CD8-positive, alpha-beta memory T cell (primary cell): ENCODE measurements at regions not wholly inside any gene's neighbourhood (a gene's known extent, or its start where the extent isn't known, plus 50 kb on each side); places are given as distances from the start of the nearest gene placed in this dataset.

Source experiments
- CTCF ChIA-PET: fragments of 350-600 bp; sonication (Branson Sonifier 250); formaldehyde crosslinking; loops from one replicate; lab custom pipeline; 2021; ENCODE audit warnings: antibody characterized with exemption; lab: Charles Lee
- POLR2A ChIA-PET: fragments of 350-600 bp; sonication (Branson Sonifier 250); formaldehyde crosslinking; loops from one replicate; lab custom pipeline; 2021; ENCODE audit warnings: antibody characterized with exemption; lab: Charles Lee
- DNase-seq, 5 donors: peaks; one replicate each; pipeline versions ENCODE4 v3.0.0 to v3.0.0-alpha.2; 2020 to 2022; ENCODE audit warnings: mixed read lengths in 1 of 5
- H3K27ac ChIP-seq: one replicate; pipeline ENCODE4 v1.7.0; 2013; ENCODE audit warnings: low read depth, mild to moderate bottlenecking, low read length, moderate library complexity
- H3K27me3 ChIP-seq: 2 replicates; pipeline ENCODE4 v1.7.0; 2013; ENCODE audit warnings: low read length, mild to moderate bottlenecking; ENCODE audit not compliant: insufficient read depth, poor library complexity, severe bottlenecking
- H3K36me3 ChIP-seq: 2 replicates; pipeline ENCODE4 v1.7.0; 2013; ENCODE audit warnings: mild to moderate bottlenecking, low read length, moderate library complexity; ENCODE audit not compliant: insufficient read depth
- H3K4me1 ChIP-seq: 2 replicates; pipeline ENCODE4 v1.7.0; 2013; ENCODE audit warnings: mild to moderate bottlenecking, low read length, moderate library complexity; ENCODE audit not compliant: insufficient read depth
- H3K4me3 ChIP-seq: 2 replicates; pipeline ENCODE4 v1.7.0; 2013; ENCODE audit warnings: mild to moderate bottlenecking, low read length
- H3K9me3 ChIP-seq: 2 replicates; pipeline ENCODE4 v1.7.0; 2013; ENCODE audit warnings: mild to moderate bottlenecking, low read length
- H3K27ac Mint-ChIP-seq, 8 donors: one replicate each; pipeline ENCODE4 v1.8.0; 2020 to 2021; ENCODE audit warnings: mixed read lengths in 8 of 8, mild to moderate bottlenecking in 6 of 8, inconsistent platforms in 3 of 8, moderate library complexity in 3 of 8
- H3K27me3 Mint-ChIP-seq, 2 donors: one replicate each; pipeline ENCODE4 v1.8.0; 2020 to 2021; ENCODE audit warnings: mixed read lengths in 2 of 2, mild to moderate bottlenecking in 1 of 2, moderate library complexity in 1 of 2
- H3K36me3 Mint-ChIP-seq, 3 donors: one replicate each; pipeline ENCODE4 v1.8.0; 2020 to 2021; ENCODE audit warnings: mixed read lengths in 3 of 3, inconsistent platforms in 1 of 3, mild to moderate bottlenecking in 1 of 3
- H3K4me1 Mint-ChIP-seq, 3 donors: one replicate each; pipeline ENCODE4 v1.8.0; 2020 to 2021; ENCODE audit warnings: mixed read lengths in 3 of 3, inconsistent platforms in 1 of 3, mild to moderate bottlenecking in 1 of 3
- H3K4me3 Mint-ChIP-seq, 7 donors: one replicate each; pipeline ENCODE4 v1.8.0; 2020 to 2021; ENCODE audit warnings: mixed read lengths in 7 of 7, mild to moderate bottlenecking in 6 of 7, moderate library complexity in 4 of 7, inconsistent platforms in 2 of 7
- H3K9me3 Mint-ChIP-seq, 5 donors: one replicate each; pipeline ENCODE4 v1.8.0; 2020 to 2022; ENCODE audit warnings: mixed read lengths in 5 of 5, mild to moderate bottlenecking in 3 of 5, moderate library complexity in 2 of 5, inconsistent platforms in 1 of 5

GRCh38 chr3:18650731-18651130 lies 225.6 kb upstream of the SATB1 start:
- Mint-ChIP-seq H3K9me3 (no peaks in the 10 kb centered on the region), H3K4me3 (no peak overlapping the region), H3K27me3 (peaks cover 0 to 2% of the 10 kb centered on the region in 2 donors), H3K4me1 (peaks cover 7 to 17% (median 11%) of the 10 kb centered on the region in 3 donors), H3K36me3 (peaks cover 0 to 6% (median 2%) of the 10 kb centered on the region in 3 donors), H3K27ac (peak overlapping the region in 1 of 8 donors; percentile 53)
- Histone ChIP-seq H3K4me1 (peaks cover 8% of the 10 kb centered on the region), H3K4me3 (no peak overlapping the region), H3K36me3 (no peaks in the 10 kb centered on the region), H3K27me3 (no peaks in the 10 kb centered on the region), H3K9me3 (no peaks in the 10 kb centered on the region), H3K27ac (no peak overlapping the region)
- POLR2A ChIA-PET, result no interaction called here
- no peak for DNase-seq
- CTCF ChIA-PET, result no interaction called here

- CTCF ChIA-PET, result interaction anchor here (0.7 to 0.8 kb wide), 2 partner anchors 70 to 108 kb away, joined by 3 to 4 read pairs; no protein-coding TSS in a partner anchor
- H3K4me1 Mint-ChIP-seq, result peaks cover 10 to 20% (median 15%) of the 10 kb centered on the region in 3 donors
- H3K9me3 ChIP-seq, result no peaks in the 10 kb centered on the region
These were observed 224.7 kb upstream of the SATB1 start for GRCh38 chr3:18649666-18650363.

GRCh38 chr3:18648868-18649462 lies 223.8 kb upstream of the SATB1 start:
- Mint-ChIP-seq H3K9me3 (no peaks in the 10 kb centered on the region), H3K27me3 (peaks cover 0 to 2% of the 10 kb centered on the region in 2 donors), H3K4me3 (no peak overlapping the region), H3K36me3 (peaks cover 0 to 15% (median 2%) of the 10 kb centered on the region in 3 donors), H3K27ac (no peak overlapping the region), H3K4me1 (peaks cover 17 to 28% (median 23%) of the 10 kb centered on the region in 3 donors)
- no peaks in the 10 kb centered on the region for H3K27me3 ChIP-seq
- H3K4me3 ChIP-seq, result no peak overlapping the region
- ChIA-PET POLR2A (no interaction called here), CTCF (interaction anchor here (0.7 to 0.8 kb wide), 2 partner anchors 71 to 109 kb away, joined by 3 to 4 read pairs; no protein-coding TSS in a partner anchor)
- H3K4me1 ChIP-seq, result peaks cover 15% of the 10 kb centered on the region
- no peaks in the 10 kb centered on the region for H3K36me3 ChIP-seq
- no peak for DNase-seq
- no peak overlapping the region for H3K27ac ChIP-seq
- no peaks in the 10 kb centered on the region for H3K9me3 ChIP-seq

More at GRCh38 chr3:18649666-18650363, 224.7 kb upstream of the SATB1 start:
- DNase-seq, result peak in 1 of 5 donors; percentile 3
- Histone ChIP-seq H3K4me1 (peaks cover 8% of the 10 kb centered on the region), H3K4me3 (no peak overlapping the region), H3K36me3 (no peaks in the 10 kb centered on the region), H3K27me3 (no peaks in the 10 kb centered on the region), H3K27ac (no peak overlapping the region)
- Mint-ChIP-seq H3K27me3 (peaks cover 0 to 2% of the 10 kb centered on the region in 2 donors), H3K36me3 (peaks cover 0 to 11% (median 2%) of the 10 kb centered on the region in 3 donors), H3K27ac (peak overlapping the region in 6 of 8 donors; percentile 2 to 77 (median 36)), H3K4me3 (peak overlapping the region in 1 of 7 donors; percentile 25), H3K9me3 (no peaks in the 10 kb centered on the region)
- POLR2A ChIA-PET, result no interaction called here

- Mint-ChIP-seq H3K4me1 (peaks cover 25 to 36% (median 32%) of the 10 kb centered on the region in 3 donors), H3K27me3 (peaks cover 0 to 2% of the 10 kb centered on the region in 2 donors), H3K36me3 (peaks cover 0 to 15% (median 2%) of the 10 kb centered on the region in 3 donors), H3K4me3 (no peak overlapping the region), H3K9me3 (no peaks in the 10 kb centered on the region), H3K27ac (no peak overlapping the region)
- no peak for DNase-seq
- Histone ChIP-seq H3K9me3 (no peaks in the 10 kb centered on the region), H3K27me3 (no peaks in the 10 kb centered on the region), H3K27ac (no peak overlapping the region), H3K4me1 (peaks cover 23% of the 10 kb centered on the region), H3K4me3 (no peak overlapping the region), H3K36me3 (no peaks in the 10 kb centered on the region)
- ChIA-PET CTCF (no interaction called here), POLR2A (no interaction called here)
These were observed 223.0 kb upstream of the SATB1 start for GRCh38 chr3:18648159-18648558.

- CTCF ChIA-PET, result no interaction called here
- Histone ChIP-seq H3K9me3 (no peaks in the 10 kb centered on the region), H3K4me1 (peaks cover 29% of the 10 kb centered on the region), H3K27ac (no peak overlapping the region), H3K4me3 (no peak overlapping the region), H3K27me3 (no peaks in the 10 kb centered on the region), H3K36me3 (no peaks in the 10 kb centered on the region)
- H3K4me1 Mint-ChIP-seq, result peaks cover 37 to 53% (median 52%) of the 10 kb centered on the region in 3 donors
- peaks cover 0 to 2% of the 10 kb centered on the region in 2 donors for H3K27me3 Mint-ChIP-seq
- H3K36me3 Mint-ChIP-seq, result peaks cover 0 to 26% (median 2%) of the 10 kb centered on the region in 3 donors
- H3K4me3 Mint-ChIP-seq, result no peak overlapping the region
- no peak for DNase-seq
- peak overlapping the region in 1 of 8 donors; percentile 13 for H3K27ac Mint-ChIP-seq
- POLR2A ChIA-PET, result no interaction called here
- peaks cover 0 to 6% (median 0%) of the 10 kb centered on the region in 5 donors for H3K9me3 Mint-ChIP-seq
These were observed 220.5 kb upstream of the SATB1 start for GRCh38 chr3:18645619-18646018.

- Mint-ChIP-seq H3K9me3 (peaks cover 0 to 6% (median 0%) of the 10 kb centered on the region in 5 donors), H3K4me3 (peak overlapping the region in 5 of 7 donors; percentile 11 to 71 (median 40)), H3K36me3 (peaks cover 0 to 31% (median 1%) of the 10 kb centered on the region in 3 donors), H3K27me3 (no peaks in the 10 kb centered on the region), H3K4me1 (peaks cover 31 to 47% (median 41%) of the 10 kb centered on the region in 3 donors), H3K27ac (peak overlapping the region in 6 of 8 donors; percentile 17 to 84 (median 66))
- ChIA-PET POLR2A (no interaction called here), CTCF (interaction anchor here (1.6 kb wide), 1 partner anchor 84 kb away, joined by 3 read pairs; no protein-coding TSS in a partner anchor)
- H3K4me1 ChIP-seq, result peaks cover 21% of the 10 kb centered on the region
- no peak for DNase-seq
- H3K4me3 ChIP-seq, result no peak overlapping the region
- no peaks in the 10 kb centered on the region for H3K36me3 ChIP-seq
- no peaks in the 10 kb centered on the region for H3K27me3 ChIP-seq
- H3K27ac ChIP-seq, result no peak overlapping the region
- H3K9me3 ChIP-seq, result no peaks in the 10 kb centered on the region
These were observed 218.1 kb upstream of the SATB1 start for GRCh38 chr3:18643281-18643680.

GRCh38 chr3:18641916-18642315 lies 216.8 kb upstream of the SATB1 start:
- peaks cover 0 to 32% (median 4%) of the 10 kb centered on the region in 3 donors for H3K36me3 Mint-ChIP-seq
- H3K4me1 Mint-ChIP-seq, result peaks cover 31 to 47% (median 41%) of the 10 kb centered on the region in 3 donors
- H3K4me1 ChIP-seq, result peaks cover 21% of the 10 kb centered on the region
- no peak overlapping the region for H3K4me3 Mint-ChIP-seq
- H3K4me3 ChIP-seq, result no peak overlapping the region
- peaks cover 0 to 7% (median 0%) of the 10 kb centered on the region in 5 donors for H3K9me3 Mint-ChIP-seq
- H3K27me3 ChIP-seq, result no peaks in the 10 kb centered on the region
- ChIA-PET POLR2A (no interaction called here), CTCF (interaction anchor here (1.6 kb wide), 1 partner anchor 83 kb away, joined by 3 read pairs; no protein-coding TSS in a partner anchor)
- no peak overlapping the region for H3K27ac ChIP-seq
- H3K9me3 ChIP-seq, result no peaks in the 10 kb centered on the region
- no peaks in the 10 kb centered on the region for H3K27me3 Mint-ChIP-seq
- no peaks in the 10 kb centered on the region for H3K36me3 ChIP-seq
- peak overlapping the region in 2 of 8 donors; percentile 26 to 55 for H3K27ac Mint-ChIP-seq
- no peak for DNase-seq

- H3K4me3 Mint-ChIP-seq, result no peak overlapping the region
- H3K27me3 Mint-ChIP-seq, result no peaks in the 10 kb centered on the region
- Histone ChIP-seq H3K4me3 (no peak overlapping the region), H3K27me3 (no peaks in the 10 kb centered on the region), H3K27ac (no peak overlapping the region), H3K36me3 (no peaks in the 10 kb centered on the region), H3K9me3 (no peaks in the 10 kb centered on the region), H3K4me1 (no peaks in the 10 kb centered on the region)
- ChIA-PET CTCF (no interaction called here), POLR2A (no interaction called here)
- H3K36me3 Mint-ChIP-seq, result peaks cover 0 to 8% (median 3%) of the 10 kb centered on the region in 3 donors
- DNase-seq, result no peak
- peaks cover 0 to 2% (median 0%) of the 10 kb centered on the region in 5 donors for H3K9me3 Mint-ChIP-seq
- no peak overlapping the region for H3K27ac Mint-ChIP-seq
- H3K4me1 Mint-ChIP-seq, result peaks cover 0 to 10% (median 3%) of the 10 kb centered on the region in 3 donors
These were observed 210.1 kb upstream of the SATB1 start for GRCh38 chr3:18635215-18635614.
